Endodermal cell (in vitro differentiated cells): ENCODE measurements at regions not wholly inside any gene's neighbourhood (a gene's known extent, or its start where the extent isn't known, plus 50 kb on each side); places are given as distances from the start of the nearest gene placed in this dataset.

Source experiments
- DNase-seq: peaks from one replicate; pipeline ENCODE4 v3.0.0-alpha.2; 2017
- H3K27ac ChIP-seq: 2 replicates; pipeline ENCODE4 v1.5.1; 2013; ENCODE audit warnings: mild to moderate bottlenecking, low read depth, low read length, moderate library complexity
- H3K27me3 ChIP-seq: 2 replicates; pipeline ENCODE4 v1.6.1; 2013; ENCODE audit warnings: mild to moderate bottlenecking, low read length, moderate library complexity; ENCODE audit not compliant: insufficient read depth, control insufficient read depth, poor library complexity, severe bottlenecking
- H3K36me3 ChIP-seq: 2 replicates; pipeline ENCODE4 v1.7.0; 2013; ENCODE audit warnings: mild to moderate bottlenecking, low read length, moderate library complexity; ENCODE audit not compliant: control insufficient read depth, insufficient read depth
- H3K4me1 ChIP-seq: one replicate; pipeline ENCODE4 v1.7.0; 2013; ENCODE audit warnings: low read length; ENCODE audit not compliant: control insufficient read depth, insufficient read depth
- H3K4me3 ChIP-seq: 2 replicates; pipeline ENCODE4 v1.5.1; 2013; ENCODE audit warnings: mild to moderate bottlenecking, low read length, moderate library complexity
- H3K9ac ChIP-seq: 2 replicates; pipeline ENCODE4 v1.6.1; 2013; ENCODE audit warnings: mild to moderate bottlenecking, low read length, moderate library complexity; ENCODE audit not compliant: poor library complexity, severe bottlenecking; ENCODE audit errors: extremely low read depth
- H3K9me3 ChIP-seq: 2 replicates; pipeline ENCODE4 v1.6.1; 2013; ENCODE audit warnings: mild to moderate bottlenecking, low read length, moderate library complexity; ENCODE audit not compliant: control insufficient read depth
- H3K27ac Mint-ChIP-seq: 2 replicates; pipeline ENCODE4 v1.8.0; 2020; ENCODE audit warnings: mixed read lengths
- H3K27me3 Mint-ChIP-seq: 2 replicates; pipeline ENCODE4 v1.8.0; 2021; ENCODE audit warnings: mild to moderate bottlenecking, mixed read lengths; ENCODE audit not compliant: insufficient read depth
- H3K36me3 Mint-ChIP-seq: 2 replicates; pipeline ENCODE4 v1.8.0; 2020; ENCODE audit warnings: low read depth, mixed read lengths
- H3K4me1 Mint-ChIP-seq: 2 replicates; pipeline ENCODE4 v1.8.0; 2020; ENCODE audit warnings: mixed read lengths
- H3K4me3 Mint-ChIP-seq: 2 replicates; pipeline ENCODE4 v1.8.0; 2020; ENCODE audit warnings: mild to moderate bottlenecking, moderate library complexity, mixed read lengths
- H3K9me3 Mint-ChIP-seq: 2 replicates; pipeline ENCODE4 v1.8.0; 2020; ENCODE audit warnings: mild to moderate bottlenecking, mixed read lengths
- CTCF ChIP-seq: fragments of 200-600 bp; sonication (generic); conservative IDR thresholded peaks from 2 replicates; pipeline ENCODE4 v1.5.0; 2021; ENCODE audit warnings: antibody characterized with exemption, mild to moderate bottlenecking
- WGBS, 2 experiments: methylation state at CpG; one replicate each; pipeline versions ENCODE4 v1.1.5 to v1.1.7; 2013; ENCODE audit warnings: missing lambda C conversion rate in 2 of 2, mixed read lengths in 1 of 2; ENCODE audit not compliant: insufficient coverage in 1 of 2, insufficient read length in 1 of 2; 5-methylcytosine and 5-hydroxymethylcytosine counted together

DNA sequence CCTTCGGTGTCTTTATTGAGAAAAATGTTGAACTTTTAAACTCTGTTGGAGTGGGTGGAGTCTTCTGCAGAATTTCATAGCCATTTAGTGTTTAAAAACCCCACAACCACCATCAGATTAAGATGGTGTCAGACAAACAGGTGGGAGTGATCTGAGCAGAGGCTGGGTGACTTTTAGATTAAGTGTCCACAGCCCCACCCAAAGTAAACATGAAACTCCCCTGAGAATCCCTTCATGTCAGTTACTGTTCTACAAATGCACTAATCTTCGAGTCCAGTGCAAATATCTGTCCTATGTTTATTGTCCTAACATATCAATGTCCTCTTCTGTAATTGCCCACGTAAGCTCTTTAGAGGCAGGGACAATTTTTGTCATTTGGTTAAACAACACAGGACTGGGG, 175.6 kb upstream of the RBPJ start:
- H3K9me3 ChIP-seq, result no peaks in the 10 kb centered on the region
- TF ChIP-seq CTCF, result no peak
- no peak overlapping the region for H3K4me3 Mint-ChIP-seq
- H3K36me3 Mint-ChIP-seq, result no peaks in the 10 kb centered on the region
- no peak for DNase-seq
- WGBS, 2 experiments, result 83 to 89% methylated on average over 2 to 3 of the region's 3 CpGs
- no peak overlapping the region for H3K9ac ChIP-seq
- no peak overlapping the region for H3K27ac Mint-ChIP-seq
- H3K27ac ChIP-seq, result no peak overlapping the region
- no peaks in the 10 kb centered on the region for H3K36me3 ChIP-seq
- no peaks in the 10 kb centered on the region for H3K27me3 ChIP-seq
- H3K4me3 ChIP-seq, result no peak overlapping the region
- no peaks in the 10 kb centered on the region for H3K27me3 Mint-ChIP-seq
- H3K4me1 ChIP-seq, result peaks cover 4% of the 10 kb centered on the region
- peaks cover 27% of the 10 kb centered on the region for H3K4me1 Mint-ChIP-seq
- H3K9me3 Mint-ChIP-seq, result no peaks in the 10 kb centered on the region

- Mint-ChIP-seq H3K4me1 (peaks cover 12% of the 10 kb centered on the region), H3K27me3 (no peaks in the 10 kb centered on the region), H3K27ac (no peak overlapping the region), H3K9me3 (no peaks in the 10 kb centered on the region), H3K4me3 (no peak overlapping the region), H3K36me3 (no peaks in the 10 kb centered on the region)
- H3K9me3 ChIP-seq, result no peaks in the 10 kb centered on the region
- no peaks in the 10 kb centered on the region for H3K4me1 ChIP-seq
- H3K9ac ChIP-seq, result no peak overlapping the region
- H3K36me3 ChIP-seq, result no peaks in the 10 kb centered on the region
- no peak overlapping the region for H3K4me3 ChIP-seq
- H3K27ac ChIP-seq, result no peak overlapping the region
- DNase-seq, result peak; percentile 3
- TF ChIP-seq CTCF, result no peak
- no peaks in the 10 kb centered on the region for H3K27me3 ChIP-seq
Measured at GRCh38 chr4:26148927-26149326, 171.9 kb upstream of the RBPJ start.

DNA sequence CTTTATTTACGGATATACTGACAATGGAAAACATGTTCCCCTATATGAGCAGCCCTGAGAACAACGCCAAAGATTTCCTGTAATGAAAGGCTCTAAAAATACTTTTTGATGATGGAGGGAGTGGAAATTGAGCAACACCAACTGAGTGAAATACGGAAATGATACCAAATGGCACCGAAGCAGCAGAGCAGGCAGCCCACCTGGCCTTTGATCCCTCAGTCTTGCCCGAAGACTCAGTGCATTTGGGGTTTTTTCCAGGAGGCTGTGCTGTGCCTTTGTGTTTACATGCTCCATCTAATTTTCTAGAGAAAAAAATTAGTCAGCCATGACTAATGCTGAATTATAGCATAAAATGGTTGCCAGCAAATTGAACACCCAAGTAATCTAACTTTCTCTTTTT, 169.9 kb upstream of the RBPJ start:
- Mint-ChIP-seq H3K27ac (no peak overlapping the region), H3K36me3 (no peaks in the 10 kb centered on the region), H3K4me1 (peaks cover 6% of the 10 kb centered on the region), H3K4me3 (no peak overlapping the region), H3K27me3 (no peaks in the 10 kb centered on the region), H3K9me3 (no peaks in the 10 kb centered on the region)
- DNase-seq, result no peak
- Histone ChIP-seq H3K27me3 (no peaks in the 10 kb centered on the region), H3K4me3 (no peak overlapping the region), H3K4me1 (no peaks in the 10 kb centered on the region), H3K9ac (no peak overlapping the region), H3K27ac (no peak overlapping the region), H3K9me3 (no peaks in the 10 kb centered on the region), H3K36me3 (no peaks in the 10 kb centered on the region)
- no peak for TF ChIP-seq CTCF
- 92 to 96% methylated on average over 3 to 5 of the region's 5 CpGs for WGBS, 2 experiments
